WERI-Rb-1 (cell line): ENCODE measurements at regions not wholly inside any gene's neighbourhood (a gene's known extent, or its start where the extent isn't known, plus 50 kb on each side); places are given as distances from the start of the nearest gene placed in this dataset.

ENCODE experiments used
- DNase-seq: peaks from one replicate; pipeline ENCODE4 v3.0.0-alpha.2; 2020
- H3K27ac ChIP-seq: fragments of 250-450 bp; sonication (Bioruptor Pico); 2 replicates; pipeline ENCODE4 v1.5.1; 2020; ENCODE audit warnings: mild to moderate bottlenecking, moderate library complexity
- H3K27me3 ChIP-seq: fragments of 250-450 bp; sonication (Bioruptor Pico); 2 replicates; pipeline ENCODE4 v1.5.1; 2021; ENCODE audit warnings: mild to moderate bottlenecking, low read depth, moderate library complexity; ENCODE audit not compliant: insufficient read depth, severe bottlenecking
- H3K36me3 ChIP-seq: fragments of 250-450 bp; sonication (Bioruptor Pico); 2 replicates; pipeline ENCODE4 v1.5.1; 2020; ENCODE audit warnings: mild to moderate bottlenecking, moderate library complexity
- H3K4me3 ChIP-seq: 2 replicates; pipeline ENCODE4 v1.5.1; 2011; ENCODE audit warnings: low read depth, mild to moderate bottlenecking, control low read depth, low read length
- H3K9me3 ChIP-seq: fragments of 250-450 bp; sonication (Bioruptor Pico); 2 replicates; pipeline ENCODE4 v1.5.1; 2021; ENCODE audit warnings: mild to moderate bottlenecking, moderate library complexity; ENCODE audit not compliant: severe bottlenecking
- CTCF ChIP-seq: IDR thresholded peaks from 2 replicates; pipeline ENCODE4 v1.5.1; 2011; ENCODE audit warnings: low read depth, mild to moderate bottlenecking, control low read depth, inconsistent platforms, low read length

DNA sequence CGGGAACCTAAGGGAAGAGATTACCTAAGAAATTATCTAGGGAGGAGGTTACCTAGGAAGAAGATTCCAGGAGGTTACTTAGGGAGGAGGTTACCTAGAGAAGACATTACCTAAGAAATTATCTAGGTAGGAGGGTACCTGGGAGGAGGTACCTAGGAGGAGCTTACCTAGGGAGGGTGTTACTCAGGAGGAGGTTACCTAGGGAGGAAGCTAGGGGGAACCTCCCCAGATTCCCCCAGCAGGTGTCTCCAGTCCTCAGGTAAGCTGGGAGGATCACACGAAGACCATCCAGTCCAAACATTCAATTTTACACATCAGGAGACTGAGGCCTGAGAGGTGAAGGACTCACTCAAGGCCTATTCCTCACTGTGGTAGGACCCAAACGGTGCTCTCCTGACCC is 482.8 kb downstream of the TBC1D22A start:
- H3K27me3 ChIP-seq = no peaks in the 10 kb centered on the region

GRCh38 chr22:47240116-47240515 is 477.7 kb downstream of the TBC1D22A start:
- Histone ChIP-seq H3K4me3 (no peak overlapping the region), H3K27me3 (no peaks in the 10 kb centered on the region), H3K27ac (no peak overlapping the region), H3K9me3 (no peaks in the 10 kb centered on the region), H3K36me3 (no peaks in the 10 kb centered on the region)
- DNase-seq = no peak
- no peak for TF ChIP-seq CTCF

More for the DNA sequence above, 482.8 kb downstream of the TBC1D22A start:
- no peak for DNase-seq
- TF ChIP-seq CTCF = no peak
- Histone ChIP-seq H3K27ac (no peak overlapping the region), H3K36me3 (no peaks in the 10 kb centered on the region), H3K4me3 (no peak overlapping the region), H3K9me3 (no peaks in the 10 kb centered on the region)

DNA sequence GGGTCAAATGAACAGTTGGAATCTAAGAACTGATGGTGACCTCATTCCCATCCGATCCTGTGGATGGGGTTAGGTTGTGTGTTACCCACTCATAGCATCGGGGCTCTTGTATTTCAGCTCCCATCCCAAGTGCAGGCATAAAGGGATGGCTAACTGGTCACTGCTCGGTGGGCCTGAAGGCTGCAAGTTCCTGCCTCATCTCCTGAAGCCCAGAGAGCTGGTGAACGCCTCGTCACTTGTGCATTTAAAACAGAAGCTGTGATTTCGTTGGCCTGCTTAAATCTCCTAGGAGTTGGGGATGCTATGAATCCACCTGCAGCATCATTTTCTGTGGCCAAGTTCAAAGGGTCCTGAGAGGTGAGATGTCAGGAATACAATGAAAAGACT is 477.0 kb downstream of the TBC1D22A start:
- DNase-seq = no peak
- Histone ChIP-seq H3K4me3 (no peak overlapping the region), H3K36me3 (no peaks in the 10 kb centered on the region), H3K27ac (no peak overlapping the region), H3K27me3 (no peaks in the 10 kb centered on the region), H3K9me3 (no peaks in the 10 kb centered on the region)
- TF ChIP-seq CTCF = no peak

GRCh38 chr22:47238690-47239473 is 476.4 kb downstream of the TBC1D22A start:
- Histone ChIP-seq H3K27me3 (no peaks in the 10 kb centered on the region), H3K4me3 (no peak overlapping the region), H3K36me3 (no peaks in the 10 kb centered on the region), H3K27ac (no peak overlapping the region), H3K9me3 (no peaks in the 10 kb centered on the region)
- no peak for DNase-seq
- no peak for TF ChIP-seq CTCF

- TF ChIP-seq CTCF = no peak
- no peak for DNase-seq
- H3K36me3 ChIP-seq = no peaks in the 10 kb centered on the region
- peaks cover 4% of the 10 kb centered on the region for H3K9me3 ChIP-seq
- no peak overlapping the region for H3K27ac ChIP-seq
- no peak overlapping the region for H3K4me3 ChIP-seq
- H3K27me3 ChIP-seq = no peaks in the 10 kb centered on the region
These were observed 475.5 kb downstream of the TBC1D22A start for GRCh38 chr22:47237890-47238480.

GRCh38 chr22:47236718-47237117 is 474.3 kb downstream of the TBC1D22A start:
- H3K27ac ChIP-seq = no peak overlapping the region
- H3K36me3 ChIP-seq = no peaks in the 10 kb centered on the region
- no peaks in the 10 kb centered on the region for H3K27me3 ChIP-seq
- no peak overlapping the region for H3K4me3 ChIP-seq
- peaks cover 4% of the 10 kb centered on the region for H3K9me3 ChIP-seq
- no peak for TF ChIP-seq CTCF
- no peak for DNase-seq
